Stimulated activated CD4-positive, alpha-beta T cell treated with anti-CD3 and anti-CD28 coated beads, Interleukin-1b, Interleukin-23, amount 100 ng/mL, for 1 hour (primary cell): ENCODE measurements at regions not wholly inside any gene's neighbourhood (a gene's known extent, or its start where the extent isn't known, plus 50 kb on each side); places are given as distances from the start of the nearest gene placed in this dataset.

Source experiments
- DNase-seq, 2 donors: peaks; one replicate each; pipeline ENCODE4 v3.0.0-alpha.2; 2020; ENCODE audit warnings: low read depth in 2 of 2

DNA sequence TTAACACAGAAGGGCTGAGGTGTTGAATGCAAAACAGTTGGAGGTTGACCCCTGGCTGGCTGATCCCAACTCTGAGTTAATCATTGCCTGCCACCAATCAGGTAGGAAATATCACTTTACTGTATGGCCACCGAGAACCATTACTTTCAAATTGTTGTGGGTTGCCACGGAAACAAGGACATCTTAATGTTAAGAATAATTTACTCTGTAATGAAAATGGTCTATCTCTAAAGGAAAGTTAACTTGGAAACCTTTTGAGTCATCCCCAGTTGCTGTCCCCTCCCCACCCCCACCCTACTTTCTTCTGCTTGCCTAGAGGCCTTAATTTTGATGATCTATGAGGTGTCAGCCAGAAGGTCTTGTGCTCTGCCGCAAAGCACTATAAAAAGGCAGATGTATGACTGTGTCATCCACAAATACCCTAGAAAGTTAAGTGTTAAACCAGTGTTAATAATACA lies 78.7 kb upstream of the SNRK start:
- DNase-seq = no peak

DNA sequence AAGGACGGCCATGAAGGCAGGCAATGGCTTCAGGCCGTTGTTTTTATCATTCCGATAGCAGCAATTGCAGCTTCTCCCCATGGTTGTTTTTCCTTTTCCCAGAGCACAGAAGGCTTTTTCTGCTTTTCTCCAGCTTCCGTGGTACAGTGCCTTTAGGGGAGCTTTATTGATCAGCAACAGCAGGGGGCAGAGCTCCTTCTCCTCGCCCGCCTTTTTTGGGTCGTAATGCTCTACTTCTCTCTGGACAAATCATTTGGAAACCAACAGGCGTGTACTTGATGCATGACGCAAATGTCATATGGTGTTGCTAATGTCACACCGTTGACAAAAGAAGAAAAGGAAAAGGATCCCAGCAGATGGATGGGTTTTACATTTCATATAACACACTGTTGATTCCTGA lies 79.7 kb upstream of the SNRK start:
- DNase-seq = no peak

- DNase-seq = no peak
These were observed 80.2 kb upstream of the SNRK start for GRCh38 chr3:43206105-43206504.

DNA sequence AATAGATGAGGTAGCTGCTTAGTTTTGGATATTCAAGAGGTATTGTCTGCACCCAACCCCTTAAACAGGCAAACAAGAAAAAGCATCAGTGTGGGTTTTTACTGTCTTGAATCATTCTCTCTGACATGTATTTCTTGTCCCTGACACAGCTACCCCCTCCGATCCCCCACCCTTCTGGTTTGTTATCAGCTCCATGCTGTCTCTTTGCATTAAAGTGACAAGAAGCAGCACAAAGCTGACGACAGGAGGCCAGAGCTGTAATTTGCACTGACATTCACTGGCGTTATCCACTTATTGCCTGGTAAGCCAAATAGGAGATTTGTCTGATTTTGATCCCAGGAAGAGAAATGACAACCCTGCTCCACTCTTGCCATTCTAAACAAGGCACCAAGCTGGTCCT lies 83.3 kb upstream of the SNRK start:
- DNase-seq = no peak

GRCh38 chr3:43201581-43201980 lies 84.8 kb upstream of the SNRK start:
- no peak for DNase-seq

DNA sequence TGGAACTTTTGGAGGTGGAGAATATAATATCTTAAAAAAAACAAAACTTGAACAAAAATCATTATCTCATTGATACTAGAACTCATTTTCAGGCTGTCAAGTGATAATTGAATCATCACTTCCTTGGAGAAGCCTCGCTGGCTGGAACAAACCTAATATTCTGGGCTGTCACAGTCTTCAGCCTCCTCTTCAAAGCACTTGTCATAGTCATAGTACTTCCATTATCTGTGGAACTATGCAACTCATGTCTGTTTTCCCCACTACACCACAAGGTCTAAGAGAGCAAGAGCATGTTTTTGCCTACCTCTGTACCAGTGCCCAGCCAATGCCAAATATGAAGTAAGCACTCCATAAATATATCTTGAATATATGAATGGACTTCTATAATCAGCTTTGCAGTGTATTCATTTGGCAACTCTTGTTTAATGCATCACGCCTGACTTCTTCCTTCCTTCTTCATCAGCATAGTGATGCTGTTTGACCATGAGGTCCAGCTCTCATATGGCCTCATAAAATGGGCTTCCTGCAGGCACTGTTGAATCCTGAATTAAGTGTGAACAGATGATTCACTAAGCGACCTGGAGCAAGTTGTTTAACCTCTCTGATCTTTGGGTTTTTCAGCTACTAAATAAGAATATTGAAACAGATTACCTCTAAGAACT lies 86.6 kb upstream of the SNRK start:
- no peak for DNase-seq

DNA sequence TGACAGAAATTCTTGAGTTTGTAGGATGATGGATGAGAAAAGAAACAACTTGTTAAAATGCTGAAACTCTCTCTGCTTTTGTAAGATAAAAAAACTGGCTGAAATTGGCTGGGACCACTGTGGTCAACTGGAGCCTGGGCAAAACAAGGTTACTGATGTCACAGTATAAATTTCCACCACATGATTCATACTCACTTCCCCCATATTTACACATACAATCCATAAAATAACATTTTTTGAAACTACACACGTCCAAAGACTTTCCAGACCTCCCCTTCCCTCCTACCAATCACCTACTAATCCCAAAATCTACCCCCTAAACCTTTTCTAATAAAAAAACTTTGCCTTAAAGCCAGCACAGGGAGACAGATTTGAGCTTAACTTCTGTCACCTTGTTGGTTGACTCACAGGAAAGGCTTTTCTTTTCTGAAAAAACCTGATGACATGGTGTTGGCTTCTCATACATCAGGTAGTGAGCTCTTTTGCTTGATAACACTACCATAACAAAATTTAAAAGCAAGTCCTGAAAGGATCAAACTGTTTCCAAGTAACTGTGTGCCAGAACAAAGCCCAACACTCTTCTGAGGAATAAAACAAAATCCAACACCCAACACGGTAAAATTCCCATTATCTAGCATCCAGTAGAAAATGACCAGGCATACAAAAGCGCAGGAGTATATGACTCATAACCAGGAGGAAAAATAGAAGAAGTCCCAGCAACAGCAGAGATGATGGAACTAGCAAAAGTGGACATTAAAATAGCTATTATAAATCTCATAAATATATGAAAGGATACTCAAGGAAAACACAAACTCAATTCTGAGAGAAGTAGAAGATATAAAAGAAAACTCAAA lies 87.3 kb upstream of the SNRK start:
- no peak for DNase-seq

DNA sequence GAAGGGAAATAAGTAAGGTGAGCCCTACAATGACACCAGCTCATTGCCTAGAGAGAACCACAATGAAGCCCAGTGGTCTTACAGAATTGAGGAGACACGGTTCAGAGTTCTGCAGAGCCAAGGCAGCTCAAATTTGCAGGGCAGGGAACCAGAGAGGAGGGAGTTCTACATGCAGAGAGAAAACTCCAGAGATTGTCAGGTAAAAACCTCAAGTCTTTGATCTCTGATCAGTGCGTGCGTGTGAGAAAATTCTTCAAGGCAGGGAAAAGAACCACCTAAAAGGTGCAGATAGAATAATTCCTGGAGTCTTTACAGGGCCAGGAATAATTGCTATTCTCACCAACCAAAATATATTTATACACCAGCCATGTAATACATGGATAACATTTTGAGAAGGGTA lies 88.0 kb upstream of the SNRK start:
- DNase-seq = no peak

DNA sequence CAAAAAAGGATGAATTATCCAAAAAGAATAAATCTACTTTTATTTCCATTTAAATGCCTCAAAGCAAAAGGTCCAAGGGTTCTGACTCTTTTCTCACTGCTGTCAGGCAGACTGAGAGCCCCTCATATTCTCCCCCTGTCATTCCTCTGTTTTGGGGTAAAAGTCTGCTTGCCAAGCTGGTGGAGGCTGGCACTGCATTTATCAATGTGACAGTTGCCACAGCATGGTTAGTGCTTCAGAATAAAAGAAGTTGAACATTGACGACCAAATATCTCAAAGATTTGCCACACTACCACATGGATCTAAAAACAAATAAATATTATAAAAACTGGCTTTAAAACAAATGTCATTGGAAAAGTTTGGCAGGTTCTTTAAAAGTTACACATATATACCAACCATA lies 89.2 kb upstream of the SNRK start:
- no peak for DNase-seq

DNA sequence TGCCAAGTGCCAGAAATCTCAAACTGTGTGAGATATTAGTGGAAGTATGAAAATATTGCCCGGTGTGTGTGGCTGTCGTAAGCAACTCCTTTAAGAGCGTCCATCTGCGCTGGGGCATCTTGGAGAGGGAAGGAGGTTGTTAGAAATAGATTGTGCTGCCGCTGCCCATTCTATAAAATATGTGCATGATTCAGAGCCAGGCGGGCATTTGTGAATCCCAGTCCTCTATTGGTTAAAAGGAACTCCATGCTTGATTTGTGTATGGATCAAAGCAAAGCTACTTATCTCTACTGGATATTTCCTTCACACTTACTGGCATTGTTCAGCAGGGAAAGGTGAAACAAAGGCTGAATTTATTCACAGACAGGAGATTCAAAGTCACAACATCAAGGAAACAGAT lies 89.6 kb upstream of the SNRK start:
- no peak for DNase-seq

DNA sequence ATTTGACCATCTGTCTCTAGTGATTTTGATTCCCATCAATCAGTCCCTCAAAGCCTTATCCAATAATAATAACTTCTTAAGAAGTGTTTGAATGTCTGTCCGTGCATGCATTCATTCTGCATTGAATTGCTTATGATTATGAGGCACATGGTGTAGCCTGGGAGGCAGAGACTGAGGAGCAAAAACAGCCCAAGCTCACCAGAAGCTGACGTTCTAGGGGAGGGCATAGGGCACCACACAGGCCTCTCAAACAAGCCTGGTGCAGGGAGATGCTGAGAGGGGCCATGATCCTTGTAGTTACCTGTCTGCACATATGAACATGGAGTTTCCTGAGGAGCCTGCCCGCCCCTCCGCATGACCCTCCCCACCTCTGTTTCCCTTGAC lies 89.2 kb upstream of the POMGNT2 start:
- no peak for DNase-seq

DNA sequence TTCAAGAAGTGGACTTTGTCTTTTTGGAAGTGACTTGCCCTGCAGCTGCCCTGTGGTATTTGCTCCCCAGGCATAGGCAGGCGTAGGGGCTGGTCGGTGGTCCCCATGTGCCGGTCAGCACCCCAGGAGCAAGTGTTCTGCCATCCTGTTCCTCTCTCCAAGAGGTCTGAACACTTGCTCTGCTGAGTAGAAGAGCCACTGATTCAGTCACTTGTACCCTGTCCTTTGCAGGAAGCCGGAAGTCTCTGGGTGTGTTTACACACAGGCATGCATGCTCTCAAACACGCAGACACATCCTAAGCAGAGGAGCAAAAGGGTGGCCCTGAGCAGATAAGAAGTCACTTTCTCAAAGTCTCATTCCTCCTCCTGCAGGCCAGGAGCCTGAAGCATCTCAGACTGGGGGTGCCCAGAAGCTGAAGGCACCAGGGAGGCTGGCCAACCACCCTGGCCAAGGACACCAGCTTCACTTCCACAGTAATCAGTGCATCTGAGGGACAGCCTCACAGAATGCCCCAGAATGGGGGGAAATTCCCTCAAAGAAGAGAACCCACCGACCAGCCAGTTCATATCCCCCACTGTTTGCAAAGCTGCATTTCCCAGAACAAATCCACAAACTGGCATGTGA lies 88.7 kb upstream of the POMGNT2 start:
- DNase-seq = peak in 1 of 2 donors; percentile 13

DNA sequence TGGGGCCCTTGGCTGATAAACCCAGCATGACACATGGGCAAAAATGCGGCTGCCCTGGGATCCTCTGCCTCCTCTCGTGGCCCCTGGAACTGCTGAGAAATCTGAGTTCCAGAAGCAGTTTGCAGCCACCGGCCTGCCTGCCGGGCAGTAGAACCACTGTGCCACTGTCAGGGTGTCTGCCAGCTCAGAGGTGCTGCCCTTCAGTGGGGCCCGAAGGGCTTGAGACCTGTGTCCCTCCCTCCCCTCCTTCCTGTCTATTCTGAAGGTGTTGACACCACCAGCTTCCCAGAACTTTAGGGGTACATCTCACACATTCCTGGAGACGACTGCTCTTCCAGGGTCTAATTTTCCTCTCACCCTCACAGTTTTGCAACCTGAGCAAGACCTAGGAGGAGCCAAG lies 88.2 kb upstream of the POMGNT2 start:
- DNase-seq = no peak

DNA sequence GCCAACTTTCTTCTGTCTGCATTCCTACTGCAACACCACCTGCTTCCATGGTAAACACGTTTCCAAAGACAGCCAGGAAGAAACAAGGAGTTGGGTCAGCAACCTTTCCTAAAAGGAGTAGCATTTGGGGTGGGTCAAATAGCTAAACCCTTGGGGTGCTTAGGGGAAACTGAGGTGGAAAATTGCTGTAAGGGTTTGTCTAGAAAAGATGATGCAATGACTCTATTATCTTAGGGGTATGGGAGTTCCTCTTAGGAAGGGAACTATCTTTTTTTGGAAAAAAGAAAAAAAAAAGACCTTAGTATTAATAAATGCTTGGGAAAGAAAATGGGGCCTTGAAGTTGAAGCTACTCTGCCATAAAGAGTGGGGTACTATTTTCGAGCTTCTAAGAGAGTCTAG lies 86.1 kb upstream of the POMGNT2 start:
- no peak for DNase-seq

- no peak for DNase-seq
These were observed 85.2 kb upstream of the POMGNT2 start for GRCh38 chr3:43191116-43191515.

- DNase-seq = no peak
These were observed 84.8 kb upstream of the POMGNT2 start for GRCh38 chr3:43190670-43191069.

GRCh38 chr3:43187836-43188479 lies 82.1 kb upstream of the POMGNT2 start:
- no peak for DNase-seq

DNA sequence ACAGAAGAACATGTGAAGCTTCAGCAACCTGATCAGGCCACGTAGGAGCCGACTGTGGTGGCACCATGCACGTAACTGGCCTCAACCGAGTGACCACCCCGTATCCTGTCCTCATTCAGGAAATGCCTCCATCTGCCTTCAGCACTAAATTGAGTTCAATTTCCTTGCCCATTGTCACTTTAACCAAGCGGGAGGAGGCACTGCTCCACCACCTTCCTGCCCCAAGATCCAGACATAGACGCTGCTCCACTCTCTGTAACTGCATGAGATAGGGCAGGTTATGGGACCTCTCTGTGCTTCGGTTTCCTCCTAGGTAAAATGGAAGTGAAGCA lies 80.1 kb upstream of the POMGNT2 start:
- no peak for DNase-seq

- DNase-seq = no peak
These were observed 79.5 kb upstream of the POMGNT2 start for GRCh38 chr3:43185274-43185982.

DNA sequence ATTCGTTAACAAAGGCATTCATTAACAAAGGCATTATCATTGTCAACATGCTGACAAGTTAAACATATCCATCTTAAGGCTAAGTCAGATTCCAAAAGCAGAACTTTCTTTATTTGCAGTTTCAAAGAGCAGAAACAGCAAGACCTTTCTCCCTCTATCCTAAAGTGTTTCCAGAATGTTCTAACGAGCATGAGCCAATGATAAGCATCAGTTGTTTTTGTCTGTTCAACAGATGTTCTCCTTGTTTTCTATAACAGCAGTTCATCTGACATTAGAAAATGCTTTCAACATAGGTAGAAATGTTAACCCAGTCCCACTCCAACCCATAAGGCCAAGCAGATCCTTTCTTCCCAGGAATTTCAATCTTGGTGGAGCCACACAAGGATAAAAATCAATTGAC lies 77.6 kb upstream of the POMGNT2 start:
- no peak for DNase-seq

DNA sequence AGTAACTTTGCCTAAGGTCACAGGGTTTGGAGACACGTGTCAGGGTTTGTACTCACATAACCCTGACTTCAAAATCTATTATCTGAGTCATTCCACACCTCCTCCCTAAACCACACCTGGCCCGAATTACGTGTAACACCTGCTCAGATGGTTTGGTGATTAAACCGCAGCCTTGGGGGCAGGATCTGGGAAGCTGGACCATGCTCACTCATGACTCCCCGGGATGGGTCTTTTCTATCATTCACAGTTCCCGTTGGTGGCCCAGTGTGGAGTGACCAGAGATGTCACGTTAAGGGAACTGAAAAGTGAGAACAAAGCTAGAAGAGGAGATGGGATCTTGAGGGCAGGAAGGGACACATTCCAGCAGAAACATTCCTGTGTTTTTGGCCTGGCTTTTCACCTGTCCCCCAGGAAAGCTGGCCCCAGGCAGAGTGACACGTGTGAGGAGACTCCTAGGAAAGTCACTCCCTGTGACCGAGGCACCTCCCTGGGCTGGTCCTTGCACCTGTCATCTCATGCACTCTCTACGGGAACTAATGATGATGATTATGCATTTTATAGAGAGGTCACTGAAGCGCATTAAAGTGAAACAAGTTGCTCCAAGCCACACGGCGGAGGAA lies 75.4 kb upstream of the POMGNT2 start:
- DNase-seq = no peak

- DNase-seq = no peak
These were observed 74.8 kb upstream of the POMGNT2 start for GRCh38 chr3:43180694-43181093.
